ENCODE measurements at regions not wholly inside any gene's neighbourhood (a gene's known extent, or its start where the extent isn't known, plus 50 kb on each side); places are given as distances from the start of the nearest gene placed in this dataset.

GRCh38 chr10:110376021-110376766 is 71.5 kb upstream of the SMNDC1 start:
- no peak for DNase-seq

- no peak for DNase-seq
These were observed 72.0 kb upstream of the SMNDC1 start for GRCh38 chr10:110376767-110377160.

- DNase-seq = no peak
These were observed 73.3 kb upstream of the SMNDC1 start for GRCh38 chr10:110378006-110378405.

- no peak for DNase-seq
These were observed 73.9 kb upstream of the SMNDC1 start for GRCh38 chr10:110378533-110379108.

- DNase-seq = no peak
These were observed 75.1 kb upstream of the SMNDC1 start for GRCh38 chr10:110379831-110380230.

DNA sequence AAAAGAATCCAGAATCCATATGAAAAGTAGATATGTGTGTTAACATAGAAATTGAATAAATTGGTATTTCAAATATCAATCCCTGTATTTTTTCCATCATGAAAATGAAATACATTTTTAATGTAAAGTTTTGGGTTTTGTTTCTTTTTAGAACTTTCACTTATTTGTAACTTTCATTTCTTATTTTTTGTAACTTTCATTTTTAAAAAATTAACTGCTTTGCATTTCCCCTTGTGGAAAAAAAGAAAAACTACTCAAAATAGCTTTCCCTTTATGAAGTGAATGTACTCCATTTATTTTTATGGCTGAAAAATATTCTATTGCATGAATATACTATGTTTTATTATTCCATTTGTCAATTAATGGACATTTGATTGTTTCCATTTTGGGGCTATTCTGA is 75.6 kb upstream of the SMNDC1 start:
- no peak for DNase-seq

DNA sequence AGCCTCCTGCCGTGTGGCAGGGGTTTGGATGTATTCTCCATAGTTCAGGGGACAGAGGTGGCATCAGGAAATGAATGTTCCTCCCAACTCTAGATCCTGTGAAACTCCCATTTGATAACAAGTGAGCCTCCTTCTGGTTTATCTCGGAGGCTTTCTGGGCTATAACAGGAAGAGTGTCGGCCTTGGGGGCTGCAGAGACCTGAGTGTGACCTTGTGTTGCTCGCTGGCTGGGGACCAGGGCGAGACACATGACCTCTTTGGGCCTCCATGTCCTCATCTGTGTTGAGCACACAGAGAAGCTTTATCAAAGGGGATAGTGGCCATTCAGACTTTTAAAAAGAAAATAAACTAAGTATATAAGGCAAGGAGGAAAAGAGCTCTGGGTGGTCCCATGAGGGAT is 78.0 kb upstream of the SMNDC1 start:
- DNase-seq = no peak

- DNase-seq = no peak
These were observed 82.9 kb upstream of the SMNDC1 start for GRCh38 chr10:110387617-110387982.

GRCh38 chr10:110387983-110388686 is 83.4 kb upstream of the SMNDC1 start:
- DNase-seq = no peak

- DNase-seq = no peak
These were observed 84.0 kb upstream of the SMNDC1 start for GRCh38 chr10:110388687-110389052.

GRCh38 chr10:110389255-110389654 is 84.5 kb upstream of the SMNDC1 start:
- DNase-seq = no peak

DNA sequence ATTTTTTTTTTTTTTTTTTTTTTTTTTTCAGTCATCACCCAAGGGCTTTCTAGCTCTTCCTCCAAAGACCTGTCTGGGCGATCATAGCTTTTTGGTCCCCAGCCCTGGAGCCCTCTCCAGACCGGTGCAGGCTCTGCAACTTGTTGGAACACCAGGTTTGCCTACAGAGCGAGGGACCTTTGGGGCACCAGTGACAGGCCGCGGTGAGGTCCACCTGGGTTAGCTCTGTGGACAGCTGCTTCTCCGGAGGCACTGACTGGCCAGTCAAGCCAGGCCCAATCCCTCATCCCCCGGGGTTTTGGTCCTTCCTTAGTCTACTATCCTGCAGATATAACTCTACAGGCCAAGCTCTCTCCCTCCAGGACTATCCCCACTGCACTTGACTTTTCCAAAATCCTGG is 86.8 kb upstream of the SMNDC1 start:
- no peak for DNase-seq

DNA sequence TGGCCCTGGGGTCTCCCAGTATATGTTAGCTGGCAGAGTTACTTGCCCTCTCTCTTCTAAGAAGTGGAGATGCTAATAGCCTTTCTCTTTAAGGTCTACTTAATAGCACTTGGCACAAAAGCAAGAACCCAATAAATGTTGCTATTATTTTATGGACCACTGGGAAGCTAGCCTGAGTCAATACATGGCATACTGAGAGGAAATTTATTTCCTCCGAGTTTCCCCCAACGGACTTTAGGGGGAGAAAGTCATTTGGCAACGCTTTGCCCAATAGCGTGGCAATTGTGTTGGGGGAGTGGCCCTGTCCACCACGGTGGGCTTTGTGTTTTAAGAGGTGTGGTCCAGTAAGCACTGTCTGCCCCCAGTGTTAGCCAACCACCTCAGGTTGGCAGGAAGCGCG is 87.4 kb upstream of the SMNDC1 start:
- DNase-seq = no peak

- DNase-seq = no peak
These were observed 88.4 kb upstream of the SMNDC1 start for GRCh38 chr10:110392868-110393740.

- DNase-seq = no peak
These were observed 89.1 kb upstream of the SMNDC1 start for GRCh38 chr10:110393866-110394265.

DNA sequence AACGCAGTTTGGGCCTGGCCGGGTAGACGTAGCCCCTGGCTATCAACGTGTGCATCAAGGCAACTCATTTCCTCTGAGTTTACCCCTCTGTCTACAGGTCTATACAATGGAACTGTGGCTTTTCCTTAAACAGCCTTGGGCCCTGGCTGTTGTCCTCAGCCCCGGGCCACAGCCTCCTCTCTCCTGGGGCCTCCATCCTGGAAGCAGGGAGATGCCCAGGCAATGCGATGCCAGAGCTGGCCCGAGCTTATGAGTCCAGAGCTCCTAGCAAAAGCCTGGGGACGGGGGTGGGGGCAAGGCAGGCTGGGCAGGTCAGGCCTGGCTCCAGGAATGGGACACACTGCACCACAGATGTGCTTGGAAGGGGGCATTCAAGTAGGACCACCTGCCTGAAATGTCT is 89.6 kb upstream of the SMNDC1 start:
- no peak for DNase-seq

DNA sequence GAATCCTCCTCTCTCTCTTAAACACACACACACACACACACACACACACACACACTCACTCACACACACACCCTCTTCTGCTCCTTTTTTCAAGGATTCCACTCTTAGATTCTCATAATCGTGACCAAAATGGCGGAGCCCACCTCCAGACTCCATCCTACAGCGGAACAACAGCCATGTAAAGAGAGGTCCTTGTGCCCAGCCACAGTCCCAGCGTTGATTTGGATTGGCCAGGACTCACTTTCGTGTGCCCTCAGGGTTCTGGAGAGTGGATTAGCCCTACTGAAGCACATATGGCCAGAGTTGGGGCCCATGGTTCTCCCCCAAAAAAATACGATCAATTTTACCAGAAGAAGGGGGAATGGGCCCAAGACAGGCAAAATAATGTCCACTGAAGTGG is 90.2 kb upstream of the SMNDC1 start:
- DNase-seq = no peak

DNA sequence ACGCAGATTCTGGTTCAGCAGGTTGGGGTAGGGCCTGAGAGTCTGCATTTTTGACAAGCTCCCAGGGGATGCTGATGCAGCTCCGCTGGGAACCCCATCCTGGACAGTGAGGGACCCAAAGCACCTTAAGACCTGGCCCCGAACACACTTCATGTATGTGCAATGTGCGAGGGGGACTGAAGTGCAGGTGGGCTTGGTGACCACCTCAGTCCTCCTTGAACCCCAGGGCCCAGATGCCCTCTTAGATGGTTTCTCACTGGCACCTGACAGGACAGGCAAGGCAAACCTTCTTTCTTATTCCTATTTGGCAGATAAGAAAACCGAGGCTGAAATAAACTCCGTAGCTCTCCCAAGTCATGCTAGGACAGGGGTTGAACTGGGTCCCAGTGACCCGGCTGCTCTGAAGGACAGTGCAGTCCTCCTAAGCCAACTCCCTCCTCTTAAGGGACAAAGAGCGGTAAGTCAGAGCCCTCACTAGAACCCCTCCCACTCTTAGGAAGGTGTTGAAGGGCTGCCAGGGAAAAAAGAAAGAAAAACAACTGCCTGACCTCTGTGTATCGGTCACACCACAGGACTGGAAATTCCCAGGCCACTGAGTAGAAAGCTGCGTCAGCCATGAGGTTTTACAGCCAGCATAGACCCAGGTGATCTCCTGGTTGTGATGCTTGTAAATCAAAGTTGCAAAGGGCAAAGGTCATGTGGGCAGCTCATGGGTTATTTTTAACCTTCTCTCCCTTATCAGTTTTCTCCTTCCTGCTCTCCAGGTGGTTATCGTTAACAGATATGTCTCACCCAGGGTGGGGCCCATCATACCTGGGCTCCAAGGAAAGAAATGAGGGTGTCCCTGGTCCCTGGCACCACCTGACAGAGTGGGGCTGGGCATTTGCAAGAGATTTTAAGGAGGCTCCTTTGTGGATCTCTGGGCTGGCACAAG is 90.9 kb upstream of the SMNDC1 start:
- no peak for DNase-seq

DNA sequence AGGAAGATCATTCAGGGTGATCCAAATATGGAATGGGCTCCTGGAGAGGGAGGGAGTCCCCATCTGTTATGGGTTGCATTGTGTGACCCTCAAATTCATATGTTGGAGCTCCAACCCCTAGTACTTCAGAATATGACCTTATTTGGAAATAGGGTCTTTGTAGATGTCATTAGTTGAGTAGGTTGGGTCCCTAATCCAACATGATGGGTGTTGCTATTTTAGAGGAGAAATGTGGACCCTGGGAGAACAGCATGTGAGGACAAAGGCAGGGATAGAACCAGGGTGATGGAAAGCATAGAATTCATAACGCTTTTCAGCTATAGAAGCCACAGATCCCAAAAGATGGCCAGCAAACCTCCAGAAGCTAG is 91.5 kb upstream of the SMNDC1 start:
- no peak for DNase-seq

DNA sequence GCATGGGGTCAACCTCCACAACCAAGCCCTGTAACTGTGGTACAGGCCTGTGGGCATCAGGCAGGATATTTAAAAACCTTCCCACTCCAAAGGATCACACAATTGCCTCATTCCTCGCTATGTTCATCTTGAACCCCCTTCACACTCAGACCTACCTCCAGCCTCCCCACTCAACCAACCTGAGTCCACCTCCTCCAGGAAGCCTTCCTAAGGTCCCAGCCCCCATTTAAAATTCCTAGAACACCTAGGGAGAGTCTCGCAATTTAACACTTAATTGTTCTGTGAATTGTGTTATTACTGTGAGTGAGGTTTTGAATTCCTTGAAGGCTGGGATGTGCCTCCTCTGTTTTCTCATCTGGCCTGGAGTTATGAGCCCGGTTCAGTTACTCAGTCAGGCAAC is 93.1 kb upstream of the SMNDC1 start:
- no peak for DNase-seq

- no peak for DNase-seq
These were observed 93.8 kb upstream of the SMNDC1 start for GRCh38 chr10:110398419-110399105.

All from activated CD4-positive, alpha-beta T cell treated with anti-CD3 and anti-CD28 coated beads, Interleukin-2, amount 50 U/mL, for 1 hour (primary cell).